ENCODE measurements at regions not wholly inside any gene's neighbourhood (a gene's known extent, or its start where the extent isn't known, plus 50 kb on each side); places are given as distances from the start of the nearest gene placed in this dataset.

- ATAC-seq (no peak), DNase-seq (ENCODE audit: low read depth, low spot score) (no peak)
- Histone ChIP-seq H3K27ac (ENCODE audit: low read depth, low read length) (no peak overlapping the region), H3K9ac (ENCODE audit: low read length) (no peak overlapping the region), H3K4me1 (ENCODE audit: control insufficient read depth in 1 of 2, insufficient read depth in 2 of 2, low read length in 2 of 2) (no peaks in the 10 kb centered on the region), H2AFZ (ENCODE audit: low read depth, low read length, poor library complexity, severe bottlenecking) (no peak overlapping the region), H4K20me1 (ENCODE audit: insufficient read depth) (no peaks in the 10 kb centered on the region), H3K36me3 (ENCODE audit: control insufficient read depth in 1 of 2, insufficient read depth in 2 of 2, low read length in 2 of 2) (no peaks in the 10 kb centered on the region), H3K27me3 (ENCODE audit: insufficient read depth, low read length) (no peaks in the 10 kb centered on the region), H3K4me3 (replicated peaks in 1 of 2; ENCODE audit: low read depth in 1 of 2, low read length in 2 of 2) (no peak overlapping the region), H3K9me2 (ENCODE audit: insufficient read depth) (no peaks in the 10 kb centered on the region), H3K79me2 (ENCODE audit: insufficient read depth, low read length) (no peaks in the 10 kb centered on the region), H3K4me2 (ENCODE audit: low read length) (no peak overlapping the region), H3K9me3 (ENCODE audit: control insufficient read depth in 1 of 2, insufficient read depth in 1 of 2, low read depth in 1 of 2, low read length in 2 of 2) (no peaks in the 10 kb centered on the region)
- CTCF ChIA-PET: no interaction called here
- RAD21 ChIA-PET (ENCODE audit: low non-redundant PET in 1 of 2, low total read pairs in 2 of 2, uncharacterized antibody in 2 of 2, unreplicated experiment in 2 of 2): no interaction called here
- no peak for TF ChIP-seq POLR2AphosphoS5 (IDR thresholded peaks at IDR 0.05; ENCODE audit: low read depth, low read length)
- TF ChIP-seq EZH2phosphoT487 (IDR thresholded peaks at IDR 0.05; ENCODE audit: borderline replicate concordance): no peak
- no peak for TF ChIP-seq SRF (IDR thresholded peaks at IDR 0.05; ENCODE audit: low read depth)
- no peak for TF ChIP-seq EGR1 (IDR thresholded peaks at IDR 0.05; ENCODE audit: low read depth)
- TF ChIP-seq, protein P1, sequence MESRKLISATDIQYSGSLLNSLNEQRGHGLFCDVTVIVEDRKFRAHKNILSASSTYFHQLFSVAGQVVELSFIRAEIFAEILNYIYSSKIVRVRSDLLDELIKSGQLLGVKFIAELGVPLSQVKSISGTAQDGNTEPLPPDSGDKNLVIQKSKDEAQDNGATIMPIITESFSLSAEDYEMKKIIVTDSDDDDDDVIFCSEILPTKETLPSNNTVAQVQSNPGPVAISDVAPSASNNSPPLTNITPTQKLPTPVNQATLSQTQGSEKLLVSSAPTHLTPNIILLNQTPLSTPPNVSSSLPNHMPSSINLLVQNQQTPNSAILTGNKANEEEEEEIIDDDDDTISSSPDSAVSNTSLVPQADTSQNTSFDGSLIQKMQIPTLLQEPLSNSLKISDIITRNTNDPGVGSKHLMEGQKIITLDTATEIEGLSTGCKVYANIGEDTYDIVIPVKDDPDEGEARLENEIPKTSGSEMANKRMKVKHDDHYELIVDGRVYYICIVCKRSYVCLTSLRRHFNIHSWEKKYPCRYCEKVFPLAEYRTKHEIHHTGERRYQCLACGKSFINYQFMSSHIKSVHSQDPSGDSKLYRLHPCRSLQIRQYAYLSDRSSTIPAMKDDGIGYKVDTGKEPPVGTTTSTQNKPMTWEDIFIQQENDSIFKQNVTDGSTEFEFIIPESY (IDR thresholded peaks at IDR 0.05; ENCODE audit: extremely low read depth, insufficient replicate concordance, low read length): no peak
- no peak for TF ChIP-seq POLR2A (IDR thresholded peaks at IDR 0.05; ENCODE audit: borderline replicate concordance, extremely low read depth, insufficient read depth, insufficient read length)
- TF ChIP-seq ZFX (IDR thresholded peaks at IDR 0.05): no peak
- POLR2A ChIA-PET: no interaction called here
- BruUV-seq (replicated peaks): no TSS peak
- intact Hi-C loops (cut with micrococcal nuclease): no loop called here
These were observed 77.8 kb downstream of the BAMBI start for GRCh38 chr10:28754930-28755718.

Data from HCT116 (cell line).